Suprapubic skin (tissue), 4 donors: ENCODE measurements at regions not wholly inside any gene's neighbourhood (a gene's known extent, or its start where the extent isn't known, plus 50 kb on each side); places are given as distances from the start of the nearest gene placed in this dataset.

Source experiments
- DNase-seq, 2 donors: peaks; one replicate each; pipeline ENCODE4 v3.0.0-alpha.2; 2019; ENCODE audit warnings: low spot score in 2 of 2
- H3K27ac ChIP-seq: fragments of 200-600 bp; sonication (generic); one replicate; pipeline ENCODE4 v1.5.1; 2019
- H3K27me3 ChIP-seq: fragments of 200-600 bp; sonication (generic); one replicate; pipeline ENCODE4 v1.5.1; 2019
- H3K36me3 ChIP-seq: fragments of 200-600 bp; sonication (generic); one replicate; pipeline ENCODE4 v1.5.1; 2019
- H3K4me1 ChIP-seq: fragments of 200-600 bp; sonication (generic); one replicate; pipeline ENCODE4 v1.5.1; 2019
- H3K4me3 ChIP-seq: fragments of 200-600 bp; sonication (generic); one replicate; pipeline ENCODE4 v1.5.1; 2019; ENCODE audit warnings: mild to moderate bottlenecking
- H3K9me3 ChIP-seq: fragments of 200-600 bp; sonication (generic); one replicate; pipeline ENCODE4 v1.5.1; 2019
- CTCF ChIP-seq, 2 donors: fragments of 200-600 bp in 1 of 2; fragments of 450-650 bp in 1 of 2; sonication (generic) in 1 of 2; IDR thresholded peaks; one replicate each; pipeline ENCODE4 v1.5.1; 2016 to 2019; ENCODE audit warnings: antibody characterized with exemption in 2 of 2, mild to moderate bottlenecking in 1 of 2, moderate library complexity in 1 of 2
- EP300 ChIP-seq: sonication (generic); formaldehyde crosslinking; IDR thresholded peaks from one replicate; pipeline ENCODE4 v1.6.1; 2017; ENCODE audit warnings: antibody characterized with exemption
- POLR2A ChIP-seq, 2 donors: fragments of 450-650 bp; IDR thresholded peaks; one replicate each; pipeline ENCODE4 v1.6.1; 2017; ENCODE audit warnings: antibody characterized with exemption in 2 of 2, mild to moderate bottlenecking in 2 of 2, moderate library complexity in 2 of 2
- POLR2AphosphoS5 ChIP-seq, 3 donors: sonication (generic); formaldehyde crosslinking; IDR thresholded peaks; one replicate each; pipeline ENCODE4 v1.6.1; 2017; ENCODE audit warnings: antibody characterized with exemption in 3 of 3
- WGBS: methylation state at CpG from one replicate; pipeline ENCODE4 v1.1.5; 2018; 5-methylcytosine and 5-hydroxymethylcytosine counted together

- no peak for DNase-seq
Measured at GRCh38 chr16:64185954-64186353, 935.9 kb downstream of the CDH11 start.

DNA sequence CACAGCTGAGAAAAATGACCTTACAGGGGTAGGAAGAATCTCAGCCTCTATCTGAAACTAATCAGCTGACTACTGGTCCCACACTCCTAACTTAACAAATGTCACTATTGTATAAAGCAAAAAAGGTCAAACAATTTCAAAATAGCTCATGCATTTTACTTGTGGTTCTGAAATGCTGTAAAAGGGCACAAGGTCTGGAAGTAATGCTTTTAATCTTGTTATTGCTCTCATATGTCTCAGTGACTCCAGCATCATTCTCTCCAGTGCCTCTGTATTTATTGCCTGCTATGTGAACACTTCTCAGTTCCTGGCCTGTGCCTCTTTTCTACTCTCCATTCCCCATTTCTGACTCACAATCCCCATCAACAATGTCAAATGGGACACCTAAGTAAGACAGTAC, 937.7 kb downstream of the CDH11 start:
- no peak for TF ChIP-seq POLR2A (IDR thresholded peaks at IDR 0.05)
- TF ChIP-seq CTCF (IDR thresholded peaks at IDR 0.05): no peak
- no peak for TF ChIP-seq EP300
- TF ChIP-seq POLR2AphosphoS5 (IDR thresholded peaks at IDR 0.05): no peak
- Histone ChIP-seq H3K27me3 (no peaks in the 10 kb centered on the region), H3K27ac (no peak overlapping the region), H3K36me3 (no peaks in the 10 kb centered on the region), H3K4me1 (no peaks in the 10 kb centered on the region), H3K4me3 (no peak overlapping the region), H3K9me3 (no peaks in the 10 kb centered on the region)
- no peak for DNase-seq

More at GRCh38 chr16:64185954-64186353, 935.9 kb downstream of the CDH11 start:
- WGBS: 68% methylated on average over 3 of the region's 3 CpGs
- no peak overlapping the region for H3K27ac ChIP-seq
- no peak overlapping the region for H3K4me3 ChIP-seq
- TF ChIP-seq CTCF (IDR thresholded peaks at IDR 0.05): no peak
- TF ChIP-seq POLR2A (IDR thresholded peaks at IDR 0.05): no peak
- TF ChIP-seq EP300: no peak
- no peak for TF ChIP-seq POLR2AphosphoS5 (IDR thresholded peaks at IDR 0.05)
- H3K9me3 ChIP-seq: no peaks in the 10 kb centered on the region
- no peaks in the 10 kb centered on the region for H3K36me3 ChIP-seq
- H3K27me3 ChIP-seq: no peaks in the 10 kb centered on the region
- no peaks in the 10 kb centered on the region for H3K4me1 ChIP-seq

GRCh38 chr16:64182985-64183384, 938.9 kb downstream of the CDH11 start:
- Histone ChIP-seq H3K27ac (no peak overlapping the region), H3K27me3 (no peaks in the 10 kb centered on the region), H3K4me3 (no peak overlapping the region), H3K9me3 (peaks cover 3% of the 10 kb centered on the region), H3K4me1 (no peaks in the 10 kb centered on the region), H3K36me3 (no peaks in the 10 kb centered on the region)
- 83% methylated on average over 3 of the region's 3 CpGs for WGBS
- TF ChIP-seq POLR2AphosphoS5 (IDR thresholded peaks at IDR 0.05) (no peak), CTCF (IDR thresholded peaks at IDR 0.05) (no peak), EP300 (no peak), POLR2A (IDR thresholded peaks at IDR 0.05) (no peak)
- DNase-seq: no peak

DNA sequence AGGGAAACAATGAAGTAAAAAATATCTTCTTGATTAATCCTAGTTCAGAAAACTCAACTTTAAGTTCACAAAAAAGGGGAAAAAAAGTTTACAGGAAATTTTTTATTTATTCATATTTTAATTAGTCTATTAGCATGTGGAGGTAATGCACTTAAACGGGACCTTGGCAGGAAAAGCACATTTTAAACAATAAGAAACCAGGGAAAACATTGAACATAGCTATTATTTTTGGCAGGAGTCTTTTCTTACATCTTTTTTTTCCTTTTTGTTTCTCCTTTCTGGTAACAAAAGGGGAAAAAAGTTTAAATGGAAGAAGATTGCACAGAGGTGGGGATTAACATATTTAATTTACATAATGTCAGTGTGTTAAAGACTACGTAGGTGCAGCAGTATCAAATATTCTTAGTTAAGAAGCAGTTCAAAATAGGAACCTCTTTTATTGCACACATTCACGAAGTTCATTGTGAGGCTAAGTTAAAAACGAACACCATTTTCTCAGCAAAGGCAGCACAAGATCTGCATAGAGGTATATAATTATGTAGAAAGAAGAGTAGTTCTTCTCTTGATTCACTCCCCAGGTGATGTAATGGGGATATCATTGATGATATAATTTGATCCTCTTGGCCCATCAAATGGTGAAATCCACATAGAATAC, 940.5 kb downstream of the CDH11 start:
- DNase-seq: no peak
- Histone ChIP-seq H3K27ac (no peak overlapping the region), H3K4me1 (no peaks in the 10 kb centered on the region), H3K27me3 (no peaks in the 10 kb centered on the region), H3K36me3 (no peaks in the 10 kb centered on the region), H3K9me3 (peaks cover 5% of the 10 kb centered on the region), H3K4me3 (no peak overlapping the region)
- TF ChIP-seq CTCF (IDR thresholded peaks at IDR 0.05): no peak
- TF ChIP-seq EP300: no peak
- no peak for TF ChIP-seq POLR2A (IDR thresholded peaks at IDR 0.05)
- TF ChIP-seq POLR2AphosphoS5 (IDR thresholded peaks at IDR 0.05): no peak
- WGBS: 64% methylated on average over 4 of the region's 4 CpGs

DNA sequence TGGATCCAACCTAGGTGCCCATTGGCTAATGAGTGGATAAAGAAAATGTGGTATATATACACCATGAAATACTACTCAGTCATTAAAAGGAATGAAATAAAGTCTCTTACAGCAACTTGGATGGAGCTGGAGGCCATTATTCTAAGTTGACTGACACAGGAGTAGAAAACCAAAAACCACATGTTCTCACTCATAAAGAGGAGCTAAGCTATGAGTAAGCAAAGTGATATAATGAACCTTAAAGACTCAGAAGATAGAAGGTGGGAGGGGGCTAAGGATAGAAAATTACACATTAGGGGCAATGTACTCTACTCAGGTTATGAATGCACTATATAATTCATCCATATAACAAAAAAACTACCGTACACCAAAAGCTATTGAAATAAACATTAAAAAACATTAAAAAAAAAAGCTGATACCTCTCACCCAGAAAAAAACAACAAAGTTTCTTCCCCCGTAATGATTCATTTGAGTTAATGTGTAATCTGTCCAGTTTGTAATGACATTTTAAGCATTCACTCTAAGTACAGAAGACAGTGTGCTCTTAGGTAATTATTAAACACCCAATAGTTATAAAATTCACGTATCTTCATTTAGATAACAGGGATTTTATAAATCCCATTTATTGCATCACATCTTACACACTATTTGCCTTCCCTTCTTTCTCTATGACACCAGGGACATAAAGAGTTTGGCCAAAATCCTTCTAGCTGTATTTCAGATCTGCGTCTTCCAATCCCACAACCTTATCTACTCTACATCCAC, 941.5 kb downstream of the CDH11 start:
- WGBS: 92% methylated on average over 4 of the region's 4 CpGs

More for the DNA sequence above, 941.5 kb downstream of the CDH11 start:
- H3K4me3 ChIP-seq: no peak overlapping the region
- H3K27ac ChIP-seq: no peak overlapping the region
- no peak for TF ChIP-seq POLR2AphosphoS5 (IDR thresholded peaks at IDR 0.05)
- no peak for TF ChIP-seq CTCF (IDR thresholded peaks at IDR 0.05)
- no peak for TF ChIP-seq EP300
- TF ChIP-seq POLR2A (IDR thresholded peaks at IDR 0.05): no peak
- DNase-seq: no peak
- H3K27me3 ChIP-seq: no peaks in the 10 kb centered on the region
- H3K36me3 ChIP-seq: no peaks in the 10 kb centered on the region
- H3K9me3 ChIP-seq: peaks cover 5% of the 10 kb centered on the region
- no peaks in the 10 kb centered on the region for H3K4me1 ChIP-seq
